ENCODE measurements at regions not wholly inside any gene's neighbourhood (a gene's known extent, or its start where the extent isn't known, plus 50 kb on each side); places are given as distances from the start of the nearest gene placed in this dataset.

DNA sequence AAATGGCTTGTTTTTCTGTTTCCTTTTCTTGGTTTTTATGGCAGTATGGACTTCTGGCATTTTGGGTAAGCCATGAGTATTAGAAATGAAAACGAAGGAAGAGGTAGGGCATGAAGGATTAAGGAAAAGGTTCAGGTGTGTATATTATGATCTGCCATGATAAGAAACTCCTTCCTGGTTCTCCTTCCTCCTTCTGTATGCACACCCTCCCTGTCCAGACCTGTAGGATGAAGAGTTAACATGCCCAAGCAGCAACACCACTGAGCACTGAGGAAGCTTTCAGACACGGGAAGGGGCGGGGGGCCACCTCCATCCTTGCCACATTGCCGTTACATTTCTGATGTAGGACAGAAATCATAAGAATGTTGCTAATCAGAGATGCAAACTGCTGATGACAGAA lies 361.0 kb upstream of the ZMIZ1 start:
- no peak overlapping the region for H3K27ac ChIP-seq
- DNase-seq (no peak), ATAC-seq (no peak)
- no peak overlapping the region for H3K4me3 ChIP-seq
- TF ChIP-seq, protein P1, sequence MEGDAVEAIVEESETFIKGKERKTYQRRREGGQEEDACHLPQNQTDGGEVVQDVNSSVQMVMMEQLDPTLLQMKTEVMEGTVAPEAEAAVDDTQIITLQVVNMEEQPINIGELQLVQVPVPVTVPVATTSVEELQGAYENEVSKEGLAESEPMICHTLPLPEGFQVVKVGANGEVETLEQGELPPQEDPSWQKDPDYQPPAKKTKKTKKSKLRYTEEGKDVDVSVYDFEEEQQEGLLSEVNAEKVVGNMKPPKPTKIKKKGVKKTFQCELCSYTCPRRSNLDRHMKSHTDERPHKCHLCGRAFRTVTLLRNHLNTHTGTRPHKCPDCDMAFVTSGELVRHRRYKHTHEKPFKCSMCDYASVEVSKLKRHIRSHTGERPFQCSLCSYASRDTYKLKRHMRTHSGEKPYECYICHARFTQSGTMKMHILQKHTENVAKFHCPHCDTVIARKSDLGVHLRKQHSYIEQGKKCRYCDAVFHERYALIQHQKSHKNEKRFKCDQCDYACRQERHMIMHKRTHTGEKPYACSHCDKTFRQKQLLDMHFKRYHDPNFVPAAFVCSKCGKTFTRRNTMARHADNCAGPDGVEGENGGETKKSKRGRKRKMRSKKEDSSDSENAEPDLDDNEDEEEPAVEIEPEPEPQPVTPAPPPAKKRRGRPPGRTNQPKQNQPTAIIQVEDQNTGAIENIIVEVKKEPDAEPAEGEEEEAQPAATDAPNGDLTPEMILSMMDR (IDR thresholded peaks at IDR 0.05): no peak
- H3K9me3 ChIP-seq: no peaks in the 10 kb centered on the region
- intact Hi-C loops (cut with DNase I): no loop called here
- no peaks in the 10 kb centered on the region for H3K27me3 ChIP-seq
- no peaks in the 10 kb centered on the region for H3K36me3 ChIP-seq
- no peaks in the 10 kb centered on the region for H3K4me1 ChIP-seq

DNA sequence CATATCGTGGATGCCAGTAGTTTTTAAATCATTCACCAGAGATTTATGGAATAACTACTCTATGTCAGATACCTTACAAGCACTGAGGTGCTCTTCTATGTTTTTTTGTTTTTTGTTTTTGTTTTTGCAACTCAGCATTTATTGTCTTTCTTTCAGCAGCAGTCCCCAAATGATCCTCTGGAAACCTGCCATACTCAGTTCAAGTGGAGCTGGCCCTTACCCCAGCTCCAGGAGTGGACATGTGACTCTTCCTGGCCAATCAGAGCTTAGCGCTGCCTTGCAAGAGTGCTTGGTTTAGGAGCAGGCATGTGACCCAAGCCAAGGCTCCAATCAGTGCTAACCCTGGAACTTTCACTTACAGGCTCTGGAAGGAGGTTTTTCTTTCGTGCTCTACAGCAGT lies 356.6 kb upstream of the ZMIZ1 start:
- no peak overlapping the region for H3K4me3 ChIP-seq
- H3K27ac ChIP-seq: no peak overlapping the region
- no peaks in the 10 kb centered on the region for H3K27me3 ChIP-seq
- TF ChIP-seq, protein P1 (IDR thresholded peaks at IDR 0.05): no peak
- H3K9me3 ChIP-seq: no peaks in the 10 kb centered on the region
- peak in 1 of 4 donors; percentile 28 for DNase-seq
- H3K36me3 ChIP-seq: no peaks in the 10 kb centered on the region
- intact Hi-C loops (cut with DNase I): no loop called here
- ATAC-seq: no peak
- H3K4me1 ChIP-seq: no peaks in the 10 kb centered on the region

GRCh38 chr10:78713659-78714058 lies 355.1 kb upstream of the ZMIZ1 start:
- TF ChIP-seq, protein P1 (IDR thresholded peaks at IDR 0.05): no peak
- H3K27ac ChIP-seq: no peak overlapping the region
- no peak overlapping the region for H3K4me3 ChIP-seq
- no peaks in the 10 kb centered on the region for H3K36me3 ChIP-seq
- ATAC-seq (no peak), DNase-seq (no peak)
- intact Hi-C loops (cut with DNase I): no loop called here
- H3K9me3 ChIP-seq: no peaks in the 10 kb centered on the region
- H3K27me3 ChIP-seq: no peaks in the 10 kb centered on the region
- H3K4me1 ChIP-seq: no peaks in the 10 kb centered on the region

DNA sequence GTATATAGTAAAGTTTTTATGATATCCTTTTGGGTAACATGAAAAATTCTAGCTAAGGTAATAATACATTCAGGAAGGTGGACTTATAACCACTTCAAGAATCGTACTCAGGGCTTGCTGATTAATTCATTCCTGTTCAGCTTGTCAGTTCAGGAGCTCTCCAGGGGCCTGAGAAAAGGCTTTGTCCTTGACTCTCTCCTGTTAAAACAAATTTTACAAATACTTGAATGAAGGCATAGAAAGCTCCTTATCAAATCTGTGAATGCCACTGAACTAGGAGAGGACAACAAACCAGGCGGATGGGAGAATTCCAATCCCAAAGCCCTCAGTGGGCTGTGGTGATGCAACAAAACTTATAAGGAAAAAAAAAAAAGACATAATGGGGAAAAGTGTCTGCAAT lies 354.5 kb upstream of the ZMIZ1 start:
- peak in 1 of 4 donors; percentile 21 for DNase-seq
- TF ChIP-seq, protein P1 (IDR thresholded peaks at IDR 0.05): no peak
- Histone ChIP-seq H3K9me3 (no peaks in the 10 kb centered on the region), H3K27ac (no peak overlapping the region), H3K4me3 (no peak overlapping the region), H3K27me3 (no peaks in the 10 kb centered on the region), H3K36me3 (no peaks in the 10 kb centered on the region), H3K4me1 (no peaks in the 10 kb centered on the region)
- peak; percentile 63 for ATAC-seq
- intact Hi-C loops (cut with DNase I): no loop called here

GRCh38 chr10:78715435-78715834 lies 353.3 kb upstream of the ZMIZ1 start:
- Histone ChIP-seq H3K4me3 (no peak overlapping the region), H3K27me3 (no peaks in the 10 kb centered on the region), H3K9me3 (no peaks in the 10 kb centered on the region), H3K27ac (no peak overlapping the region), H3K36me3 (no peaks in the 10 kb centered on the region), H3K4me1 (no peaks in the 10 kb centered on the region)
- DNase-seq (no peak), ATAC-seq (no peak)
- intact Hi-C loops (cut with DNase I): no loop called here
- TF ChIP-seq, protein P1 (IDR thresholded peaks at IDR 0.05): no peak

Data from left lung (tissue), 4 donors.